ENCODE measurements at regions not wholly inside any gene's neighbourhood (a gene's known extent, or its start where the extent isn't known, plus 50 kb on each side); places are given as distances from the start of the nearest gene placed in this dataset.

DNA sequence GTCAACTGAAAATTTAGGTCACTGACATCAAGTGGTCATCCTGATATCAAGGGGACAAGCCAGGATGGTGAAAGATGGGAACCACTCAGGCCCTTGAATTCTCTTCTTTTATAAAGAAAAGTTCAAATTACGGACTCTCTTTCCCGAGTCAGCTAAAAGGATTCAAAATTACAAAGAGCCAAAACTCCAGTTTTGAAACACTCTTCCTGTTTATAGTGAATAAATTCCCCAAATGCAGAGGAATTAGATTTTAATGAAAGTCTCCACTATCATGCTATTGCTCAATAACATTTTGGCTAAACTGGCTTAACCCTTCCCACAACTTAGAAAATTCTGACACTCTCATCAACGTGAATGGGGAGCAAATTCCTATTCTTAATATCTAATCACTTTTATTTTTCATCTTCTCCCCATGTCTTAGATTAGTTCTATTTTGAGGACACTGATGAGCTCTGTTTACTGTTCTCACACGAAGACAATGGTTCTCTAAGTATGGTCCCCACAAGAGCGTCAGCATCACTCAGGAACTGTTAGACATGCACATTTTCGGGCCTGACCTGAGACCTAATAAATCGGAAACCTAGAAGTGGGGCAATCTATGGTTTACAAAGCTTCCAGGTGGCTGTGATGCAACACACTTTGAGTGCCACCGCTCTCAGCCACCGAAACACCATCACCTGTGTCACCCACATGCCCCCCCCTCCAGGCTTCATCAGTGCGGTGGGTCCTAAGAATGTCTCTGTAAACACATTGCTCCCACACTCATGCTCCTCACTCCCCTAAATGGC is 64.4 kb upstream of the TIAM1 start:
- peaks cover 17% of the 10 kb centered on the region for H3K4me1 ChIP-seq
- H3K9me3 ChIP-seq = no peaks in the 10 kb centered on the region
- WGBS, 2 donors = 73 to 79% methylated on average over 10 of the region's 10 CpGs
- peak overlapping the region in 1 of 2 donors; percentile 54 for H3K27ac ChIP-seq
- intact Hi-C loops (cut with DNase I; ENCODE audit: low total_unique reads) = no loop called here
- TF ChIP-seq, protein P1, sequence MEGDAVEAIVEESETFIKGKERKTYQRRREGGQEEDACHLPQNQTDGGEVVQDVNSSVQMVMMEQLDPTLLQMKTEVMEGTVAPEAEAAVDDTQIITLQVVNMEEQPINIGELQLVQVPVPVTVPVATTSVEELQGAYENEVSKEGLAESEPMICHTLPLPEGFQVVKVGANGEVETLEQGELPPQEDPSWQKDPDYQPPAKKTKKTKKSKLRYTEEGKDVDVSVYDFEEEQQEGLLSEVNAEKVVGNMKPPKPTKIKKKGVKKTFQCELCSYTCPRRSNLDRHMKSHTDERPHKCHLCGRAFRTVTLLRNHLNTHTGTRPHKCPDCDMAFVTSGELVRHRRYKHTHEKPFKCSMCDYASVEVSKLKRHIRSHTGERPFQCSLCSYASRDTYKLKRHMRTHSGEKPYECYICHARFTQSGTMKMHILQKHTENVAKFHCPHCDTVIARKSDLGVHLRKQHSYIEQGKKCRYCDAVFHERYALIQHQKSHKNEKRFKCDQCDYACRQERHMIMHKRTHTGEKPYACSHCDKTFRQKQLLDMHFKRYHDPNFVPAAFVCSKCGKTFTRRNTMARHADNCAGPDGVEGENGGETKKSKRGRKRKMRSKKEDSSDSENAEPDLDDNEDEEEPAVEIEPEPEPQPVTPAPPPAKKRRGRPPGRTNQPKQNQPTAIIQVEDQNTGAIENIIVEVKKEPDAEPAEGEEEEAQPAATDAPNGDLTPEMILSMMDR (IDR thresholded peaks at IDR 0.05) = no peak
- TF ChIP-seq POLR2A (IDR thresholded peaks at IDR 0.05) = no peak
- no peaks in the 10 kb centered on the region for H3K27me3 ChIP-seq
- H3K36me3 ChIP-seq (ENCODE audit: low read depth, missing control alignments) = no peaks in the 10 kb centered on the region
- H3K4me3 ChIP-seq = no peak overlapping the region
- no peak for DNase-seq

DNA sequence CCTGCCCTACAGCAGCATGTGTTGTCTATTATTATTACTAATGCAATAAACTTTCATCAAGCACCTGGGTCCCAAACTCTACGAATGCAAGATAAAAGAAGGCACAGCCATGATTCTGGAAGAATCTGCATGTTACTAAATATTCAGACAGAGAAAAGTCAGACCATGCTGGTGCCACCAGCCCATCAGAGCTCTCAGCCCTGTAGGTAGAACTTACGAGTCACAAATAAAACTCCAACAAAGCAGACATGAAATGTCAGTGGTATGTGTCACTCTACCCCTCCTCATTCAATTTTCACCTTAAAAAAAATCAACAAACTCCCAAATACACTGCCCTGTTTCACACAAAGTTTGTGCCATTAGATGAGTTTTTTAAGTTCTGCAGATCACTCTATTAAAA is 62.4 kb upstream of the TIAM1 start:
- Histone ChIP-seq H3K4me1 (peaks cover 18% of the 10 kb centered on the region), H3K9me3 (no peaks in the 10 kb centered on the region), H3K4me3 (no peak overlapping the region), H3K36me3 (ENCODE audit: low read depth, missing control alignments) (no peaks in the 10 kb centered on the region), H3K27me3 (no peaks in the 10 kb centered on the region), H3K27ac (no peak overlapping the region)
- no peak for TF ChIP-seq POLR2A (IDR thresholded peaks at IDR 0.05)
- TF ChIP-seq, protein P1 (IDR thresholded peaks at IDR 0.05) = no peak
- 82 to 88% methylated on average over 2 of the region's 2 CpGs for WGBS, 2 donors
- no peak for DNase-seq
- intact Hi-C loops (cut with DNase I; ENCODE audit: low total_unique reads) = no loop called here

DNA sequence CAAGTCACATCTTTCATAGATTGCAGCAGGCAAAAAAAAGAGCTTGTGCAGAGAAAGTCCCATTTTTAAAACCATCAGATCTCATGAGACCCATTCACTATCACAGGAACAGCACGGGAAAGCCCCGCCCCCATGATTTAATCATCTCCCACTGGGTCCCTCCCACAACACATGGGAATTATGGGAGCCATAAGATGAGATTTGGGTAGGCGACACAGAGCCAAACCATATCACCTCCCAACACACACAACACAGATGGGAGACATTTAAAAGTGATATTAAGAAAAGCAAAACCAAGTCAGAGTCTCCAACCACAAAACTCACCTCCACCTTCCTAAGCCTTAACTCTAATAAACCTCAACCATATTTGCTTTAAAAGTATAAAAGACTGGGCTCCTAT is 61.5 kb upstream of the TIAM1 start:
- WGBS, 2 donors = 80 to 86% methylated on average over 3 of the region's 3 CpGs
- DNase-seq = no peak
- H3K36me3 ChIP-seq (ENCODE audit: low read depth, missing control alignments) = no peaks in the 10 kb centered on the region
- intact Hi-C loops (cut with DNase I; ENCODE audit: low total_unique reads) = no loop called here
- no peaks in the 10 kb centered on the region for H3K9me3 ChIP-seq
- no peak overlapping the region for H3K27ac ChIP-seq
- H3K27me3 ChIP-seq = no peaks in the 10 kb centered on the region
- TF ChIP-seq, protein P1 (IDR thresholded peaks at IDR 0.05) = no peak
- TF ChIP-seq POLR2A (IDR thresholded peaks at IDR 0.05) = no peak
- H3K4me1 ChIP-seq = peaks cover 18% of the 10 kb centered on the region
- H3K4me3 ChIP-seq = no peak overlapping the region

DNA sequence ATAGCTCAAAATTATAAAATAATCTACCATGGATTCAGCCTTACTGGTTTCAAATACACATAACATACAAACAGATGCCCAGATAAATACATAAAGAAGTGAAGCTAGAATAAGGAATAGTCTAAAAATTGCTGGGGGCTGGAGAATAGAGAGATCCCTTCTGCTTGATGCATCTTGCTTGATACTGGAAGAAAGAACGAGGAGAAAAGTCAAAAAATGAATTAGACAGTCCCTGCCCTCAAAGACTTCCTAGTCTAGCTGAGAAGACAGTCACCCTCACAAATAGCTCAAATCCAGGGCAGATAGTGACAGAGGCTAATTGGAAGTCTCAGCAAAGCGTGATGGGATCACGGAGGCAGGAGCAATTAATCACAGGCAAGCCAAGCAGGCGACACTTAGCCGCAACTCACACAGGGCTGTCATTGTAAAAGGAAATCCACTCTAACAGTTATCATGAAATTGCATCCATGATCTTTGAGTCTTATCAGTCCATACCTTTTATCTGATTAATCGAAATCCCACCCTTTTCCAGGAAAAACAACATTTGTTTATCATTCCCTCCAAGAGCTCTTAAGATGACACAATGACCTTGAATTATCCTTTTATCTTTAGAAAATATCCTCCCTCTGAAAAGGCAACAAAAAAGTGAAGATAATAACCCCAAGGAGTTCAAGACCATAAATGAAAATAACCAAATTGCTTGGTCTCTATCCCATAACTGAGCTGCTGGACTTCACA is 59.7 kb upstream of the TIAM1 start:
- Histone ChIP-seq H3K9me3 (no peaks in the 10 kb centered on the region), H3K27ac (no peak overlapping the region), H3K36me3 (ENCODE audit: low read depth, missing control alignments) (no peaks in the 10 kb centered on the region), H3K4me3 (no peak overlapping the region), H3K27me3 (no peaks in the 10 kb centered on the region), H3K4me1 (peaks cover 8% of the 10 kb centered on the region)
- intact Hi-C loops (cut with DNase I; ENCODE audit: low total_unique reads) = no loop called here
- WGBS, 2 donors = 60 to 71% methylated on average over 6 of the region's 6 CpGs
- no peak for DNase-seq
- no peak for TF ChIP-seq POLR2A (IDR thresholded peaks at IDR 0.05)
- TF ChIP-seq, protein P1 (IDR thresholded peaks at IDR 0.05) = no peak
